HG03565 (cell line): ENCODE measurements at regions not wholly inside any gene's neighbourhood (a gene's known extent, or its start where the extent isn't known, plus 50 kb on each side); places are given as distances from the start of the nearest gene placed in this dataset.
"Not testable (repeated sequence)": the region's sequence is repeated elsewhere in the genome, so short reads cannot be mapped to it uniquely, and the experiment has no call there.

Source experiments
- ATAC-seq: cut with Tn5 transposase; IDR thresholded peaks from one replicate; pipeline ENCODE4 v1.9.1; 2021; ENCODE audit warnings: mild to moderate bottlenecking, moderate library complexity; ENCODE audit not compliant: unreplicated experiment

DNA sequence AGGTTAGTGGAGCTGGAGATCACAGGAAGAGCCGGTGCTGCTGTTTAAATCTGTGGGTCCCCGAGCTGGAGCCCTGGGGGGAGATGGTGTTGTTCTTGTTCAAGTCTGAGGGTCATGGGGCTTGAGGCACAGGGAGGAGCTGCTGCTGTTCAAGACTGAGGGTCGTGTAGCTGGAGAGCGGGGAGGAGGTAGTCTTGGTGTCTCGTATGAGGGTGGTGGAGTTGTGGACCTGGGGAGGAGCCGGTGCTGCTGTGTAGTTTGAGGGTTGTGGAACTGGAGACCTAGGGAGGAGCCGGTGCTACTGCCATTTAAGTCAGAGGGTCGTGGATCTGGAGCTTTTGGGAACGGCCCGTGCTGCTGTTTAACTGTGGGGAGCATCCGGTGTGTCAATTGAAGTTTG is 112.2 kb upstream of the SULF2 start:
- no peak for ATAC-seq

GRCh38 chr20:47892681-47893080 is 107.4 kb upstream of the SULF2 start:
- ATAC-seq: not testable (repeated sequence)

DNA sequence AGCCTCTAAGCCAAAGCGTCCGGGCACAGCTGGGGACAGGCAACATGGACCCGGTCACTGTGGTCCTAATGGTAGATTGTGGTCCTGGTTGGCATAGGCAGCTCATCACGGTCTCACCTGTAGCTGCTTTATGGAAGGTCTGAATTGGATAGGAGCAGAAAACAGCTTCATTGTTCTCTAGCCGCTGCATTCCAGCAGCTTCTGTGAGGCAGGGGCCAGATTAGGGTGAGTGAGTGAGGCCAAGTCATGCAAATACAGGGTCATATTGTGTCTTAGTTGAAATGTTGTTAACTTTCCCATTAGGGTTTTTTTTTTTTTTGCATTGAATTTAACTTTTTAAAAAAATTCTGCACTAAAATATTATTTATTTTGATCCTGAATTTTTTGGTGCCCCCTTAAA is 105.4 kb upstream of the SULF2 start:
- not testable (repeated sequence) for ATAC-seq

DNA sequence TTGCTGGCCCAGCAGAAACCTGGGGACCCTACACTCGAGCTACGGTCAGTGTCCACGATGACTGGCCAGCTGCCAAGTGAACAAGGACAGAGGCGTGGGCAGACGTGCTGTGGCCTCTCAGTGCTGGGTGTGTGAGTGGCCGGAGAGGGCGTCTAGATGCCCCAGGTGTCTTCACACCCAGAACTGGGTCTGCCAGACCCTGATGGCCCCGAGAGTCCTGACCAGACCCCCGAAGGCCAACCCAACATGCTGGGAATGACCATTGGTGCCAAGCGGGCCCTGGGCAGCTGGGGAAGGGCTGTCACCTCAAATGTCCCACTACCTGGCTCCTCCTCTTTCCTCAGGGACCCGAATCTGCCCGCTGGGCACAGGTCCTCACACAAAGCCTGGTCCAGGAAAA is 104.5 kb upstream of the SULF2 start:
- not testable (repeated sequence) for ATAC-seq

DNA sequence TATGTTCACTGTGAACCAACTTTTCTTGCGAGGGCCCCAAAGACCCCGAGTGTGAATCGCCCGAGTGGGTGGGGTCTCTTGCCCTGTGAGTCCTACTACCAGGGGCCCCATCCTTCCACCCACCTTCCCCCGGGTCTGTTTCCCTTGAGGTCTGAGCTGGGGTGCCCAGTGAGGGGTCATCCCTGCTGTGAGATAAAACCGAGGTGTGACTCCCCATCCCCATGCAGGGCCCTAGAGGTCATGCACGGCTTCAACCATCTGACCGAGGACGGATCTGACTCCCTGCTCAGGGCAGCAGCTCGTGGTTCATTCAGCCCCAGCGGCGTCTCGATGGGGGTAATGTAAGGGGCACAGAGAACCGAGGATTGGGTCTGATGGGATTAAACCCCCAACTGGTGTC is 103.1 kb upstream of the SULF2 start:
- ATAC-seq: no peak

- no peak for ATAC-seq
These were observed 102.3 kb upstream of the SULF2 start for GRCh38 chr20:47887477-47888080.

DNA sequence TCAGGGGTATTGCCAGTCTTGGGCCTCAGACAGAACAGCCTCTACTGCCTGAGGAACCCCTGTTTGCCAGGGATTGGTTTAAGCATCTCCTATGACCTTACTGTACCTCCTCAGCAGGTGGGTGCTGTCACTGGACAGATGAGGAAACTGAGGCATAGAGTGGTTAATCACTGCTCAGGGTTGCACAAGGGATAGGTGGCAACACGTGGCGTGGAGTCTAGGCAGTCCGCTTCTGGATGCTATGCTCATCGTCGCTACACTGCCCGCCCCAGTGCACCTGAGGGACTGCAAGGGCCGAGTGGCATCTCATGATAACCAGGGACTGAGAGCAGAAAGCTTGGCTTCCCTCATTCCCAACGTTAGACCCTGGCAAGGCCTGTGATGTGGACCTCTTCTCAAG is 101.8 kb upstream of the SULF2 start:
- ATAC-seq: no peak

GRCh38 chr20:47886454-47887041 is 101.3 kb upstream of the SULF2 start:
- ATAC-seq: no peak

DNA sequence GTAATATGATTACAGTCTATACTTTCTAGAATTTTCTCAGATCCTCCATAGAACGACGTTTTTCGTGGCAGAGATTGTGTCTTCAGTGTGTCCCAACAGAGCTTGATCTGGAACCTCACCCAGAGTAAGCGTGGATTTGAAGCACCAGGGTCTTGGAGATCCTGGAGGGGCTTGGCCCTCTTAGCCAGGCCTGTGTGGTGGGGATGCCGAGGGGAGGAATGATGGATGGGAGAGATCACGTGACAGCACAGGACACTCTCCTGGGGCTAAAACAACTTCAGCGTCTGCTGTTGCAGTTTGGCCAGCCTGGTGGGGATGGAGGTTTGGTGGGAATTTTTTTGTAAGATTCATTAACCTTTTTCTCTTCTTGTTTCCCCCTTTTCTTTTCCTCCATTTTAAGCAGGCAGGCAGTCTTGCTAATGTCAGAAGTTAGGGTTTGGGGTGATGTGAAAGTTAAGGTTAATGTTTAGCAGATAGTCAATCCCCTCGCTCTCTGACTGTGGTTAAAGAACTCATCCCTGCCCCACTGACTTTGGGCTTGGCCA is 100.7 kb upstream of the SULF2 start:
- ATAC-seq: no peak

DNA sequence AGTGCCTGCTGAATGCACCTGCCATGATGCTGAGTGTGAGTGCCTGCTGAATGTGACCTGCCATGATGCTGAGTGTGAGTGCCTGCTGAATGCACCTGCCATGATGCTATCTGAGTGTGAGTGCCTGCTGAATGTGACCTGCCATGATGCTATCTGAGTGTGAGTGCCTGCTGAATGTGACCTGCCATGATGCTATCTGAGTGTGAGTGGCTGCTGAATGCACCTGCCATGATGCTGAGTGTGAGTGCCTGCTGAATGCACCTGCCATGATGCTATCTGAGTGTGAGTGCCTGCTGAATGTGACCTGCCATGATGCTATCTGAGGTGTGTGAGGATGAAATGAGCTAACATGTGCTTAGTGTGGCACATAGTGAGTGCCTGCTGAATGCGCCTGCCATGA is 98.7 kb upstream of the SULF2 start:
- ATAC-seq: not testable (repeated sequence)

DNA sequence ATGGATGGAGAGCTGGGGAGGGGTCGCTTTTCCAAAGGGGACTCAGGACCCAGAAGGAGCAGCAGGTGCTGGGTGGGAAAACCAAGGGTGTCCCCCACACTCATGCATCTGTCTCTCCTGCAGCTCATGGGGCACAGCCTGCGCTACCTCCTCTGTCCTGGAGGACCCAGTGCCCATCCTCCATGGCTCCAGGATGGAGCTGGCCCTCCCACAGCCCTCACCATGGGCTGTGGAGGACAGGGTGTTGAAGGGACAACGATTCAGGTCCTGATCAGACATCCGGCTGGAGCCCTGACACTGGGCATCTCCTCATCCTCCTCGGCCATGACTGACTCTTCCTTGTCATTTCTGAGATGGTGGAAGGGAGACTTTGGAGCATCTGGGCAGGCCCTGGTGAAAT is 97.9 kb upstream of the SULF2 start:
- ATAC-seq: no peak

DNA sequence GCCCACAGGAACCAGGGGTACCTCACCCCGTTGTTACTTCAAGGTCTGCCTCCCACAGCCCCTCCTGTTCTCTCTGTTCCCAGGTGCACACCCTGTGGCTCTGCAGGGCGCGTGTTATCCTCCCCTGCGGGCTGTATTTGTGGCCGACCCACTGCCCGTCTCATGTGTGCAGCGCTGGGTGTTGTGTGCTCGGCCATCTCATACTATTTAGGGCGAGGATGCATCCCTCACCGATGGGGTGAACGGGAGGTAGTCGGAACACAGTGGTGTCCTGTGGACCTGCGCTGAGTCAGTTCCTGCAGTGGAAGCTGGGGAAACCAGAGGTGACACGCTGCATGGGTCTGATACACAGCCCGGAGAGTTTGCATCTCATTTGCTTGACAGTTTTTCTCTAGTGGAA is 94.5 kb upstream of the SULF2 start:
- ATAC-seq: no peak

- no peak for ATAC-seq
These were observed 93.3 kb upstream of the SULF2 start for GRCh38 chr20:47878601-47879027.

DNA sequence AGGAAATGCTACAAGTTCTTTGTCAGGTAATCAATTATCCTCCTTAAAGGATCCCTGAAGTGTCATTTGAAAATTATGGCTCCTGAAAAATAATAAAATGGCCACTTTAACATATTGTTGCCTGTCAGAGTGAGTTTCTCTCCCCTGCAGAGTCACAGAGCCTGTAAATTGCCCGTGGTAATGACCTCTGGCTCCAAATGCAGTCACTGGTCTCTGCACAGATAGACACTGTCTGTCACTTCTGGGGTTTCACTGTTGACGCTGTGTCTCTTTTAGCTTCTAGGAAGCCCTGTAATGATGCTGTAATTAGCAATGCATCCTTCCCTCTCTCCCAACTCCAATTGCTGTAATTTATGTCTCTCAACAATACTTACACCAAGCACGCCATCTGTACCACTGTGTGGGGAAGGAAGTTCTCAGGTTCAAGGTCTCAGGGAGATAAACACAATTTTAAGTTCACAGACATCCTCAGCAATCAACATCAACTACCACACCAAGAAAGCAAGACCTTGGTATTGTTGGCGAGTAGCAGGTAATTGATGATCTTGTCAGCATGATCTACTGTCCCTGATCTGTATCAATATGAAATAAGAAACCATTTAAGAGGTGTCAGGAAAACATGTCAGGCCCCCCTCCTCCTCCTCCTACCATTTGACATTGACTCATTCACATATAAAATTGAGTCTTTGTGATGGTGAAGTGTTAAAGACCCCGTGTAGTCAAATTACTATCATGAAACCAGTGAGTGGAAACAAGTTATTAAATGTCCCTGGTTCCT is 91.2 kb upstream of the SULF2 start:
- ATAC-seq: no peak

GRCh38 chr20:47875297-47876025 is 90.2 kb upstream of the SULF2 start:
- ATAC-seq: no peak

DNA sequence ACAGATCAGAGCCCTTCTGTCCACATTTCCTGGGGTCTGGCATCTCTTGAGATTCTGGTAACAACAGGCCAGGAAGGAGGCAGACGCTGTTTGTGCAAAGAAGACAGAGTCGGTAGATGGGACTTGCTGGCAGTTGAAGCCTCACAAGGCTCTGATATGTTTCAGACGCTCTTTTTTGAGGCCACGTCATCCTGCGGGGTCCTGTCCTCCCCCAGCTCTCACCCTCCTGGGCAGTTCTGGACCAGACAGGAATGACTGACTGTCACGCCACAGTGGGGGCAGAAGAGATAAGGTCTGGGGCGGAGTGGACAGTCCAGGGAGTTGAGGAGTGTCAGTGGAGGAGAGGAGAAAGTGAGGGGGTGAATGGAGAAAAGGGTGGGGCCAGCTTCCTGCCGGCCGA is 87.1 kb upstream of the SULF2 start:
- no peak for ATAC-seq

- ATAC-seq: no peak
These were observed 85.2 kb upstream of the SULF2 start for GRCh38 chr20:47870475-47870874.

DNA sequence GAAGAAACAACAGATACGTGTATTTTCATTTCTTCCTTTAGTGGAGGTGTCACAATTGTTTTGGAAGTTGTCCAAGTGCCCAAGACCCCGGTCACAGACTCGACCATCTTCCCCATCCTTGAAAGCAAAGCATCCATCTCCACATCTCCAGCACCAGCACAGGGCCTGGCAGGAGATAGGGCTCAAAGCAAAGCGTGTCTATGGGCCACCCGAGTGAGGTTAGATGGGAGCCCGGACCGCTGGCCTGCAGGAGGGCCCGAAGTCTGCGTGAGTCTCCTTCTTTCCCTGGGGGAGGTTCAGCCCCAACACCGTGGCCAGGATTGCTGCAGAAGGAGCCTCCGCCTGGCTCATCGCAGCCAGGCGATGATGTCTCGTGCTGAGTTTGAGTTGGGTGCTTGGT is 83.5 kb upstream of the SULF2 start:
- ATAC-seq: no peak

DNA sequence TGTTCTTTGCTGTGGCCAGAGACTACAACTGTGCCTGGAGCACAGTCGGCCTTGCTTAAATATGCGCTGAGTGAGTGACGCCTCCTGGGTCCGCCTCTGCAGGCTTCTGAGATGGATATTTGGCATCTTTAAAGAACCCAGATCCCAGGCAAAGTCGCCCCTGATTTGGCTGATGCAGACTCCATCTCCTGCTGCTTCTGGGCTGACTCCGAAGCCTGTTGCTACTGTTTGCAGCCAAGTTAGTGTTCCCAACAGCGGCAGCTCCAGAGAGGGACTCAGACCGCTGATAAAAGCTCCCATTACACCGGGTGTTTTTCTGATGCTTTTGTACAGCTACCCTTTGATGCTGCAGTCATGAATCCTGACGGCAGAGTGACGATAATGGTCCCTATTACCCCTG is 83.0 kb upstream of the SULF2 start:
- ATAC-seq: no peak

GRCh38 chr20:47867831-47868230 is 82.5 kb upstream of the SULF2 start:
- no peak for ATAC-seq

DNA sequence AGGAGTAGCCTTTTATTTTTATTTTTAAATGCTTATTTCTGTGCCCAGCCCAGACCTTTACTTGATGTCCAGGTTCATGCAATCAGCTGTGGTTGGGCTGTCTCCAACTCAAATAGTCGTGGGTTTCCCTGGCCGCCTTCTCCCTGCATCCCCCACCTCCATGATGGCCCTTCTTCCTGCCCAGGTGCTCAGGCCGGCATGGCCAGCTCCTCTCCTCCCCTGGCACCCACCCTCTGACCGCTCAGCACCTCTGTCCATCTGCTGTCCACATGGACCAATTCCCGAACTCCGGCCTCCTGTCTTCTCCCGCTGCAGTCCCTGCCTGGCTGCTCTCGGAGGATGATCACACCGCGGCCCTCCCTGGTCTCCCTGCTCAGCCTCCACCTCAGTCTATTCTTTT is 81.2 kb upstream of the SULF2 start:
- ATAC-seq: no peak
